Astrocyte (in vitro differentiated cells and primary cell): ENCODE measurements at regions not wholly inside any gene's neighbourhood (a gene's known extent, or its start where the extent isn't known, plus 50 kb on each side); places are given as distances from the start of the nearest gene placed in this dataset.

ENCODE experiments used
- EZH2 ChIP-seq: IDR thresholded peaks from 2 replicates; pipeline ENCODE4 v1.6.1; 2012; ENCODE audit warnings: mild to moderate bottlenecking, low read length, inconsistent platforms; ENCODE audit not compliant: insufficient read depth
- TF ChIP-seq, protein P1 (sequence below): IDR thresholded peaks from 2 replicates; pipeline ENCODE4 v1.5.1; 2011; ENCODE audit warnings: low read depth, mild to moderate bottlenecking, inconsistent platforms, low read length, moderate library complexity; ENCODE audit not compliant: insufficient read depth

DNA sequence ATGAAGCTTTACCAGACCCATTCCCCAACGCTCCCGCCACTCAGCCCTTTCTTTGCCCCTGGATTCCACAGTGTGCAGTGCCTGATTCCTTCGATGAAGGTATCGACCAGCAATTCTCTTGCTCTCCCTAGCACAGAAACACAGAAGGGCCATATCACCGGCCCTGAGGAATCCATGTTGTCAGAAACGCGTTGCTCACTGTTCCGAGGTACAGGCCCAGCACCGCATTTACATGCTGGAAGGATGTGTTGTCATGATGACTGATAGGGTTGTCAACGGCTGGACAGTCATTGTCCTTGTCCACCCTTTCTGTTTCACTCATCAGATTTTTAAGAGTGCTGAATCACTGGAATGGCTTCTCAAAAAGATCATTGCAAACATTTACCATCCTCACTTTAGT, 57.2 kb upstream of the GPR6 start:
- TF ChIP-seq, protein P1, sequence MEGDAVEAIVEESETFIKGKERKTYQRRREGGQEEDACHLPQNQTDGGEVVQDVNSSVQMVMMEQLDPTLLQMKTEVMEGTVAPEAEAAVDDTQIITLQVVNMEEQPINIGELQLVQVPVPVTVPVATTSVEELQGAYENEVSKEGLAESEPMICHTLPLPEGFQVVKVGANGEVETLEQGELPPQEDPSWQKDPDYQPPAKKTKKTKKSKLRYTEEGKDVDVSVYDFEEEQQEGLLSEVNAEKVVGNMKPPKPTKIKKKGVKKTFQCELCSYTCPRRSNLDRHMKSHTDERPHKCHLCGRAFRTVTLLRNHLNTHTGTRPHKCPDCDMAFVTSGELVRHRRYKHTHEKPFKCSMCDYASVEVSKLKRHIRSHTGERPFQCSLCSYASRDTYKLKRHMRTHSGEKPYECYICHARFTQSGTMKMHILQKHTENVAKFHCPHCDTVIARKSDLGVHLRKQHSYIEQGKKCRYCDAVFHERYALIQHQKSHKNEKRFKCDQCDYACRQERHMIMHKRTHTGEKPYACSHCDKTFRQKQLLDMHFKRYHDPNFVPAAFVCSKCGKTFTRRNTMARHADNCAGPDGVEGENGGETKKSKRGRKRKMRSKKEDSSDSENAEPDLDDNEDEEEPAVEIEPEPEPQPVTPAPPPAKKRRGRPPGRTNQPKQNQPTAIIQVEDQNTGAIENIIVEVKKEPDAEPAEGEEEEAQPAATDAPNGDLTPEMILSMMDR = no peak
- TF ChIP-seq EZH2 = no peak
